H1 (cell line): ENCODE measurements at regions not wholly inside any gene's neighbourhood (a gene's known extent, or its start where the extent isn't known, plus 50 kb on each side); places are given as distances from the start of the nearest gene placed in this dataset.

Experiments used
- CTCF ChIA-PET: fragments of 300-600 bp; sonication (Branson Sonifier 250); formaldehyde crosslinking; loops from one replicate; lab custom pipeline; 2021; ENCODE audit not compliant: partially characterized antibody; lab: Charles Lee
- POLR2A ChIA-PET: fragments of 300-600 bp; sonication (Branson Sonifier 250); formaldehyde crosslinking; loops from one replicate; lab custom pipeline; 2021; ENCODE audit warnings: inconsistent platforms; ENCODE audit not compliant: partially characterized antibody; lab: Charles Lee
- DNase-seq, 2 experiments: peaks; one replicate each; pipeline versions ENCODE4 v3.0.0 to v3.0.0-alpha.2; 2010 to 2022; ENCODE audit warnings: low spot score in 2 of 2, low read depth in 1 of 2, mixed read lengths in 1 of 2
- FAIRE-seq: peaks from 2 replicates; lab custom pipeline; 2011; peaks lifted over from hg19 to GRCh38; lab: Jason Lieb, UNC
- H2AFZ ChIP-seq: 2 replicates; pipeline ENCODE4 v1.8.1; 2012; ENCODE audit warnings: low read length, inconsistent platforms
- H2AK5ac ChIP-seq: 2 replicates; pipeline ENCODE4 v1.6.1; 2013; ENCODE audit warnings: low read depth, low read length
- H2BK120ac ChIP-seq: replicated peaks from 2 replicates; pipeline ENCODE3; 2013; ENCODE audit warnings: low read depth, low read length, inconsistent platforms
- H2BK12ac ChIP-seq: 2 replicates; pipeline ENCODE4 v1.6.1; 2013; ENCODE audit warnings: low read depth, low read length
- H2BK15ac ChIP-seq: 2 replicates; pipeline ENCODE4 v1.6.1; 2013; ENCODE audit warnings: low read length
- H2BK20ac ChIP-seq: 2 replicates; pipeline ENCODE4 v1.6.1; 2013; ENCODE audit warnings: low read length
- H2BK5ac ChIP-seq: 2 replicates; pipeline ENCODE4 v1.6.1; 2013; ENCODE audit warnings: low read depth, low read length
- H3K14ac ChIP-seq: 2 replicates; pipeline ENCODE4 v1.6.1; 2013; ENCODE audit warnings: inconsistent platforms; ENCODE audit not compliant: insufficient read length
- H3K18ac ChIP-seq: 2 replicates; pipeline ENCODE4 v1.6.1; 2013; ENCODE audit warnings: low read length; ENCODE audit errors: extremely low read depth
- H3K23ac ChIP-seq: 2 replicates; pipeline ENCODE4 v1.6.1; 2013; ENCODE audit warnings: inconsistent platforms; ENCODE audit not compliant: insufficient read length
- H3K23me2 ChIP-seq: 2 replicates; pipeline ENCODE4 v1.6.1; 2013; ENCODE audit warnings: low read depth, low read length
- H3K27ac ChIP-seq: 2 replicates; pipeline ENCODE4 v1.6.1; 2011; ENCODE audit warnings: low read depth, low read length, inconsistent platforms
- H3K27me3 ChIP-seq, 4 experiments: replicated peaks in 1 of 4; 1 replicate in 1 of 4; 2 replicates in 3 of 4; pipeline versions ENCODE4 v1.6.1 to v1.8.1; 2011 to 2013; ENCODE audit warnings: low read length in 3 of 4, mild to moderate bottlenecking in 3 of 4, inconsistent platforms in 2 of 4, mixed read lengths in 2 of 4, moderate library complexity in 1 of 4; ENCODE audit not compliant: control insufficient read depth in 3 of 4, insufficient read depth in 3 of 4; ENCODE audit errors: extremely low read depth in 1 of 4
- H3K36me3 ChIP-seq, 4 experiments: 2 replicates each; pipeline versions ENCODE4 v1.6.1 to v1.8.1; 2011 to 2013; ENCODE audit warnings: mild to moderate bottlenecking in 4 of 4, low read length in 3 of 4, moderate library complexity in 2 of 4, control low read depth in 1 of 4, inconsistent platforms in 1 of 4; ENCODE audit not compliant: insufficient read depth in 4 of 4, control insufficient read depth in 2 of 4
- H3K4ac ChIP-seq: replicated peaks from 2 replicates; pipeline ENCODE3; 2013; ENCODE audit warnings: low read length, low read depth, mixed read lengths, inconsistent platforms; ENCODE audit not compliant: insufficient read length
- H3K4me1 ChIP-seq, 4 experiments: replicated peaks in 1 of 4; 1 replicate in 1 of 4; 2 replicates in 3 of 4; pipeline versions ENCODE4 v1.6.1 to v1.8.1; 2011 to 2013; ENCODE audit warnings: low read length in 3 of 4, inconsistent platforms in 2 of 4, mixed read lengths in 1 of 4; ENCODE audit not compliant: insufficient read depth in 4 of 4, control insufficient read depth in 3 of 4
- H3K4me2 ChIP-seq, 2 experiments: 2 replicates each; pipeline versions ENCODE4 v1.6.1 to v1.8.1; 2011 to 2013; ENCODE audit warnings: low read depth in 2 of 2, low read length in 2 of 2, control low read depth in 1 of 2, inconsistent platforms in 1 of 2, mild to moderate bottlenecking in 1 of 2; ENCODE audit not compliant: insufficient read depth in 1 of 2
- H3K4me3 ChIP-seq, 4 experiments: fragments of 200-600, 300-600 bp in 1 of 4; sonication (generic), shearing (Covaris generic), sonication (Bioruptor Twin) in 1 of 4; 2 replicates each; pipeline versions ENCODE4 v1.5.1 to v1.8.1; 2011 to 2016; ENCODE audit warnings: low read length in 4 of 4, low read depth in 3 of 4, control low read depth in 2 of 4, inconsistent platforms in 2 of 4, mild to moderate bottlenecking in 2 of 4, mixed read lengths in 1 of 4, moderate library complexity in 1 of 4; ENCODE audit not compliant: insufficient read depth in 2 of 4; ENCODE audit errors: extremely low read depth in 1 of 4
- H3K56ac ChIP-seq: replicated peaks from 2 replicates; pipeline ENCODE3; 2013; ENCODE audit warnings: low read depth, mild to moderate bottlenecking, mixed read lengths, low read length, inconsistent platforms; ENCODE audit not compliant: insufficient read length
- H3K79me1 ChIP-seq: 2 replicates; pipeline ENCODE4 v1.6.1; 2013; ENCODE audit warnings: low read depth, low read length, control low read depth
- H3K79me2 ChIP-seq, 2 experiments: 2 replicates each; pipeline versions ENCODE4 v1.6.1 to v1.8.1; 2012 to 2013; ENCODE audit warnings: low read length in 2 of 2, mild to moderate bottlenecking in 2 of 2, inconsistent platforms in 1 of 2; ENCODE audit not compliant: insufficient read depth in 2 of 2, control insufficient read depth in 1 of 2
- H3K9ac ChIP-seq, 4 experiments: replicated peaks in 1 of 4; 1 replicate in 1 of 4; 2 replicates in 3 of 4; pipeline versions ENCODE4 v1.6.1 to v1.8.1; 2011 to 2013; ENCODE audit warnings: low read depth in 3 of 4, low read length in 3 of 4, control low read depth in 2 of 4, mild to moderate bottlenecking in 2 of 4, moderate library complexity in 2 of 4, inconsistent platforms in 1 of 4; ENCODE audit errors: extremely low read depth in 1 of 4
- H3K9me3 ChIP-seq, 2 experiments: 2 replicates each; pipeline versions ENCODE4 v1.6.1 to v1.8.1; 2012 to 2013; ENCODE audit warnings: mild to moderate bottlenecking in 2 of 2, moderate library complexity in 2 of 2, control low read depth in 1 of 2, inconsistent platforms in 1 of 2, low read depth in 1 of 2, low read length in 1 of 2, mixed read lengths in 1 of 2; ENCODE audit not compliant: insufficient read depth in 2 of 2
- H4K20me1 ChIP-seq, 2 experiments: replicated peaks in 1 of 2; 2 replicates each; pipeline versions ENCODE3 to v1.8.1; 2011 to 2013; ENCODE audit warnings: inconsistent platforms in 2 of 2, low read length in 2 of 2, mild to moderate bottlenecking in 1 of 2; ENCODE audit not compliant: insufficient read depth in 2 of 2, control insufficient read depth in 1 of 2
- H4K5ac ChIP-seq: 2 replicates; pipeline ENCODE4 v1.6.1; 2013; ENCODE audit warnings: low read length, low read depth, mixed read lengths, inconsistent platforms; ENCODE audit not compliant: insufficient read length
- H4K8ac ChIP-seq: 2 replicates; pipeline ENCODE4 v1.8.0; 2013; ENCODE audit warnings: mild to moderate bottlenecking, moderate library complexity, low read length, inconsistent platforms; ENCODE audit not compliant: insufficient read depth; ENCODE audit errors: extremely low read depth
- H4K91ac ChIP-seq: replicated peaks from 2 replicates; pipeline ENCODE3; 2013; ENCODE audit warnings: low read length, mixed read lengths, inconsistent platforms; ENCODE audit not compliant: insufficient read length
- ASH2L ChIP-seq: fragments of 200-600, 300-600 bp; sonication (generic); IDR thresholded peaks from one replicate; pipeline ENCODE4 v1.7.1; 2017; ENCODE audit warnings: low read length
- BRCA1 ChIP-seq: IDR thresholded peaks from 2 replicates; pipeline ENCODE4 v1.6.1; 2012; ENCODE audit warnings: low read depth, low read length, improper control_type of control experiment
- CBX8 ChIP-seq: fragments of 300-800, 300-1000 bp; sonication (generic); IDR thresholded peaks from 2 replicates; pipeline ENCODE4 v1.7.1; 2016; ENCODE audit warnings: low read depth, low read length, borderline replicate concordance
- CEBPB ChIP-seq: IDR thresholded peaks from 2 replicates; pipeline ENCODE4 v1.6.1; 2012; ENCODE audit warnings: low read depth, low read length
- EGR1 ChIP-seq: IDR thresholded peaks from 2 replicates; pipeline ENCODE4 v1.6.1; 2011; ENCODE audit warnings: low read depth, low read length, borderline replicate concordance
- JUN ChIP-seq: IDR thresholded peaks from 2 replicates; pipeline ENCODE4 v1.6.1; 2011; ENCODE audit warnings: low read depth, mild to moderate bottlenecking, improper control_type of control experiment, low read length
- RBBP5 ChIP-seq: IDR thresholded peaks from 2 replicates; pipeline ENCODE4 v1.7.1; 2012; ENCODE audit warnings: low read depth, mild to moderate bottlenecking, inconsistent platforms, low read length, moderate library complexity, borderline replicate concordance
- SP2 ChIP-seq: IDR thresholded peaks from 2 replicates; pipeline ENCODE4 v1.6.1; 2012; ENCODE audit warnings: mild to moderate bottlenecking, low read length, inconsistent platforms
- SP4 ChIP-seq: IDR thresholded peaks from 2 replicates; pipeline ENCODE4 v1.6.1; 2012; ENCODE audit warnings: low read length, inconsistent platforms
- TAF7 ChIP-seq: optimal IDR thresholded peaks from 2 replicates; pipeline ENCODE3; 2011; ENCODE audit warnings: low read depth, mild to moderate bottlenecking, inconsistent platforms, low read length, moderate library complexity, borderline replicate concordance
- TCF12 ChIP-seq: IDR thresholded peaks from 2 replicates; pipeline ENCODE4 v1.6.1; 2011; ENCODE audit warnings: low read depth, mild to moderate bottlenecking, low read length
- WGBS, 2 experiments: shearing (Covaris generic) in 1 of 2; methylation state at CpG; one replicate each; pipeline versions ENCODE4 v1.1.6 to v1.1.7; 2013 to 2015; ENCODE audit warnings: low lambda C conversion rate in 2 of 2, mixed read lengths in 2 of 2, inconsistent platforms in 1 of 2, low coverage in 1 of 2, missing lambda C conversion rate in 1 of 2; ENCODE audit not compliant: insufficient replicate concordance in 2 of 2, insufficient coverage in 1 of 2, insufficient read length in 1 of 2; ENCODE audit errors: extremely low coverage in 1 of 2, missing lambda C conversion rate in 1 of 2; 5-methylcytosine and 5-hydroxymethylcytosine counted together
- TF ChIP-seq, protein P1 (sequence below), 3 experiments: IDR thresholded peaks; 1 replicate in 2 of 3; 2 replicates in 1 of 3; pipeline versions ENCODE4 v1.5.1 to v1.6.1; 2011; ENCODE audit warnings: low read length in 3 of 3, mild to moderate bottlenecking in 3 of 3, inconsistent platforms in 2 of 3, low read depth in 1 of 3, moderate library complexity in 1 of 3; ENCODE audit not compliant: insufficient read depth in 1 of 3; ENCODE audit errors: control extremely low read depth in 1 of 3

DNA sequence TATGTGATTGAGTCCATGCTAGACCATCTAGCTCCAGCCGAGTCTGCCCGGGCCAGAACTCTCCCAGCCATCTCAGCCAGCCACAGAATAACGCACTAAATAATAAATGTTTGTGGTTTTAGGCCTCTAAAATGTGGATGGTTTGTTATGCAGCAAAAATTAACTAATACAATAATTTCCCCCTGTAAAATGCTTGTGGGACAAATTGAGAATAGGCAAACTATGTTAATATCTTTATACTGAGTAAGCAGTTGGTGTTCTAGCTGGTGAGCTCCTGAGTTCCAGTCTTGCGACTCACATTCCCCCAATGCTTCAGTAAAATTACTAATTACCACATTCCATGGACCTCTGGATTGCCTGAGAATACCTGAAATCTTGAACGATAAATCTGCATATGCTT is 316.8 kb upstream of the NFE2L3 start:
- no peaks in the 10 kb centered on the region for H3K27me3 ChIP-seq
- H4K8ac ChIP-seq = no peak overlapping the region
- no peak overlapping the region for H2AK5ac ChIP-seq
- no peak overlapping the region for H2AFZ ChIP-seq
- H3K4ac ChIP-seq = no peak overlapping the region
- no peaks in the 10 kb centered on the region for H3K9me3 ChIP-seq
- no peak overlapping the region for H3K23ac ChIP-seq
- no peak overlapping the region for H2BK120ac ChIP-seq
- CTCF ChIA-PET = interaction anchor here (0.8 to 2.5 kb wide), 4 partner anchors 13 to 17 kb away, joined by 3 to 10 read pairs (median 6); no protein-coding TSS in a partner anchor
- POLR2A ChIA-PET = no interaction called here
- H3K14ac ChIP-seq = no peak overlapping the region
- no peak overlapping the region for H2BK20ac ChIP-seq
- WGBS, 2 experiments = 92% methylated on average over 5 of the region's 5 CpGs; no CpG with 5 or more reads in 1 of the 2 experiments
- H3K4me3 ChIP-seq = no peak overlapping the region
- no peak overlapping the region for H3K9ac ChIP-seq
- H3K79me2 ChIP-seq = no peaks in the 10 kb centered on the region
- FAIRE-seq (no peak), DNase-seq (no peak)
- H4K91ac ChIP-seq = no peak overlapping the region
- H3K18ac ChIP-seq = no peak overlapping the region
- H3K36me3 ChIP-seq = no peaks in the 10 kb centered on the region
- no peaks in the 10 kb centered on the region for H4K20me1 ChIP-seq
- no peaks in the 10 kb centered on the region for H3K79me1 ChIP-seq
- H2BK15ac ChIP-seq = no peak overlapping the region
- H3K23me2 ChIP-seq = no peaks in the 10 kb centered on the region
- no peak overlapping the region for H2BK5ac ChIP-seq
- no peak overlapping the region for H3K56ac ChIP-seq
- peaks cover 3 to 7% (median 5%) of the 10 kb centered on the region in 4 experiments; a peak in 5 of 7 replicates for H3K4me1 ChIP-seq
- H3K27ac ChIP-seq = no peak overlapping the region
- H3K4me2 ChIP-seq = no peak overlapping the region
- H4K5ac ChIP-seq = no peak overlapping the region
- no peak overlapping the region for H2BK12ac ChIP-seq
- no peak for TF ChIP-seq TAF7
- TF ChIP-seq EGR1 = no peak
- no peak for TF ChIP-seq ASH2L
- TF ChIP-seq JUN = no peak
- TF ChIP-seq TCF12 = no peak
- TF ChIP-seq SP2 = no peak
- TF ChIP-seq RBBP5 = no peak
- no peak for TF ChIP-seq SP4
- TF ChIP-seq BRCA1 = no peak
- no peak for TF ChIP-seq CBX8
- TF ChIP-seq, protein P1, sequence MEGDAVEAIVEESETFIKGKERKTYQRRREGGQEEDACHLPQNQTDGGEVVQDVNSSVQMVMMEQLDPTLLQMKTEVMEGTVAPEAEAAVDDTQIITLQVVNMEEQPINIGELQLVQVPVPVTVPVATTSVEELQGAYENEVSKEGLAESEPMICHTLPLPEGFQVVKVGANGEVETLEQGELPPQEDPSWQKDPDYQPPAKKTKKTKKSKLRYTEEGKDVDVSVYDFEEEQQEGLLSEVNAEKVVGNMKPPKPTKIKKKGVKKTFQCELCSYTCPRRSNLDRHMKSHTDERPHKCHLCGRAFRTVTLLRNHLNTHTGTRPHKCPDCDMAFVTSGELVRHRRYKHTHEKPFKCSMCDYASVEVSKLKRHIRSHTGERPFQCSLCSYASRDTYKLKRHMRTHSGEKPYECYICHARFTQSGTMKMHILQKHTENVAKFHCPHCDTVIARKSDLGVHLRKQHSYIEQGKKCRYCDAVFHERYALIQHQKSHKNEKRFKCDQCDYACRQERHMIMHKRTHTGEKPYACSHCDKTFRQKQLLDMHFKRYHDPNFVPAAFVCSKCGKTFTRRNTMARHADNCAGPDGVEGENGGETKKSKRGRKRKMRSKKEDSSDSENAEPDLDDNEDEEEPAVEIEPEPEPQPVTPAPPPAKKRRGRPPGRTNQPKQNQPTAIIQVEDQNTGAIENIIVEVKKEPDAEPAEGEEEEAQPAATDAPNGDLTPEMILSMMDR (IDR thresholded peaks at IDR 0.05; ENCODE audit: control extremely low read depth in 1 of 3, insufficient read depth in 1 of 3, low read depth in 1 of 3, low read length in 3 of 3) = no peak
- no peak for TF ChIP-seq CEBPB
